ENCODE measurements at regions not wholly inside any gene's neighbourhood (a gene's known extent, or its start where the extent isn't known, plus 50 kb on each side); places are given as distances from the start of the nearest gene placed in this dataset.

GRCh38 chr3:152658977-152659720 lies 175.8 kb upstream of the P2RY1 start:
- TF ChIP-seq CTCF (IDR thresholded peaks at IDR 0.05; ENCODE audit: poor library complexity) (no peak), EZH2 (IDR thresholded peaks at IDR 0.05; ENCODE audit: borderline replicate concordance) (no peak), EZH2phosphoT487 (IDR thresholded peaks at IDR 0.05; ENCODE audit: low read depth, severe bottlenecking, unreplicated experiment) (no peak)

Data from hepatocyte (in vitro differentiated cells).